HepG2 (cell line): ENCODE measurements at regions not wholly inside any gene's neighbourhood (a gene's known extent, or its start where the extent isn't known, plus 50 kb on each side); places are given as distances from the start of the nearest gene placed in this dataset.

ENCODE experiments used
- ATAC-seq: fragments of 200-7000 bp; cut with Tn5 transposase; 3 replicates; pipeline ENCODE4 v1.9.1; 2020; ENCODE audit warnings: mild to moderate bottlenecking, moderate library complexity
- BruUV-seq: library from RNA; stranded (reverse); fragments of 400-500 nt; replicated peaks from 2 replicates; lab custom pipeline; 2021; lab: Mats Ljungman, UMichigan
- CTCF ChIA-PET: fragments of 300-600 bp; formaldehyde crosslinking; extraction: SDS; loops from one replicate; lab custom pipeline; 2021; ENCODE audit warnings: low total read pairs, inconsistent platforms, low intra/inter-chr PET ratio; lab: Yijun Ruan, JAX
- POLR2A ChIA-PET: fragments of 350-600 bp; sonication (Branson Sonifier 250); formaldehyde crosslinking; loops from one replicate; lab custom pipeline; 2020; ENCODE audit warnings: antibody characterized with exemption, inconsistent platforms; lab: Yijun Ruan, JAX
- DNase-seq: peaks from one replicate; pipeline ENCODE4 v3.0.0-alpha.2; 2015; ENCODE audit warnings: low spot score
- FAIRE-seq: peaks from 3 replicates; lab custom pipeline; 2011; peaks lifted over from hg19 to GRCh38; lab: Jason Lieb, UNC
- H2AFZ ChIP-seq: one replicate; pipeline ENCODE4 v1.6.1; 2011; ENCODE audit warnings: low read length, inconsistent platforms
- H3K27ac ChIP-seq: fragments of 300-600 bp; 3 replicates; pipeline ENCODE4 v1.8.0; 2011; ENCODE audit warnings: mixed run types, mild to moderate bottlenecking, mixed read lengths, low read length, inconsistent platforms; ENCODE audit not compliant: insufficient read depth; ENCODE audit errors: extremely low read length
- H3K27me3 ChIP-seq, 2 experiments: fragments of 200-600 bp in 1 of 2; 2 replicates in 1 of 2; 3 replicates in 1 of 2; pipeline versions ENCODE4 v1.6.0 to v1.8.0; 2011; ENCODE audit warnings: low read length in 2 of 2, mild to moderate bottlenecking in 2 of 2, moderate library complexity in 2 of 2, inconsistent platforms in 1 of 2; ENCODE audit not compliant: insufficient read depth in 2 of 2, control insufficient read depth in 1 of 2
- H3K36me3 ChIP-seq, 2 experiments: fragments of 200-600 bp in 1 of 2; replicated peaks in 1 of 2; 2 replicates in 1 of 2; 3 replicates in 1 of 2; pipeline versions ENCODE4 v1.5.1 to v1.8.0; 2011; ENCODE audit warnings: low read length in 2 of 2, inconsistent platforms in 1 of 2; ENCODE audit not compliant: insufficient read depth in 2 of 2, control insufficient read depth in 1 of 2
- H3K4me1 ChIP-seq: 2 replicates; pipeline ENCODE4 v1.5.1; 2012; ENCODE audit warnings: low read length, inconsistent platforms; ENCODE audit not compliant: insufficient read depth
- H3K4me2 ChIP-seq: 2 replicates; pipeline ENCODE4 v1.6.0; 2011; ENCODE audit warnings: low read depth, low read length, inconsistent platforms
- H3K4me3 ChIP-seq, 3 experiments: fragments of 200-600 bp in 1 of 3; sonication (generic), shearing (Covaris generic) in 1 of 3; replicated peaks in 1 of 3; 2 replicates each; pipeline ENCODE4 v1.5.1; 2011 to 2016; ENCODE audit warnings: low read length in 3 of 3, inconsistent platforms in 2 of 3, low read depth in 2 of 3, mild to moderate bottlenecking in 2 of 3, control low read depth in 1 of 3, mixed read lengths in 1 of 3; ENCODE audit not compliant: insufficient read depth in 1 of 3
- H3K79me2 ChIP-seq: one replicate; pipeline ENCODE4 v1.6.1; 2011; ENCODE audit warnings: low read length, inconsistent platforms; ENCODE audit not compliant: insufficient read depth
- H3K9ac ChIP-seq: 2 replicates; pipeline ENCODE4 v1.6.0; 2011; ENCODE audit warnings: mild to moderate bottlenecking, low read depth, low read length, inconsistent platforms; ENCODE audit not compliant: insufficient read depth
- H3K9me3 ChIP-seq: 2 replicates; pipeline ENCODE4 v1.5.1; 2012; ENCODE audit warnings: mild to moderate bottlenecking, low read length
- H4K20me1 ChIP-seq: 2 replicates; pipeline ENCODE4 v1.6.0; 2011; ENCODE audit warnings: inconsistent platforms, mild to moderate bottlenecking, low read length, moderate library complexity; ENCODE audit not compliant: insufficient read depth
- E2F2 ChIP-seq: sonication (generic); formaldehyde crosslinking; IDR thresholded peaks from 2 replicates; pipeline ENCODE4 v1.4.0; 2020; ENCODE audit warnings: missing genetic modification reagents, borderline replicate concordance
- HNRNPLL ChIP-seq: fragments of 200-400 bp; formaldehyde crosslinking; IDR thresholded peaks from 2 replicates; pipeline ENCODE4 v1.6.1; 2017; ENCODE audit warnings: mild to moderate bottlenecking, low read depth, low read length; ENCODE audit not compliant: poor library complexity, severe bottlenecking
- HOMEZ ChIP-seq: IDR thresholded peaks from 2 replicates; pipeline ENCODE4 v1.6.1; 2016; ENCODE audit warnings: low read depth
- ISX ChIP-seq: sonication (generic); formaldehyde crosslinking; conservative IDR thresholded peaks from 2 replicates; pipeline ENCODE4 v1.5.0; 2020; ENCODE audit warnings: missing genetic modification reagents
- MAFF ChIP-seq: IDR thresholded peaks from 2 replicates; pipeline ENCODE4 v1.6.1; 2011; ENCODE audit warnings: low read depth, low read length, improper control_type of control experiment
- ZNF143 ChIP-seq: sonication (generic); formaldehyde crosslinking; IDR thresholded peaks from 2 replicates; pipeline ENCODE4 v1.4.0; 2020; ENCODE audit warnings: missing genetic modification reagents
- ZNF451 ChIP-seq: sonication (generic); formaldehyde crosslinking; IDR thresholded peaks from 2 replicates; pipeline ENCODE4 v1.5.0; 2020; ENCODE audit warnings: mild to moderate bottlenecking, missing genetic modification reagents
- ZSCAN5A ChIP-seq: sonication (generic); formaldehyde crosslinking; IDR thresholded peaks from 2 replicates; pipeline ENCODE4 v1.8.0; 2022; ENCODE audit warnings: mild to moderate bottlenecking, missing genetic modification reagents, borderline replicate concordance
- WGBS: methylation state at CpG from one replicate; pipeline ENCODE4 v1.1.6; 2017; ENCODE audit warnings: low lambda C conversion rate; 5-methylcytosine and 5-hydroxymethylcytosine counted together
- in situ Hi-C: cut with HindIII; loops from 2 replicates; pipeline ENCODE4 v1.10.0; 2017; ENCODE audit warnings: low pct_unique_long_range_greater_than_20kb; ENCODE audit not compliant: extremely low pct_ligation_motif_present
- intact Hi-C: fragments of 100-400 bp; cut with micrococcal nuclease; formaldehyde crosslinking; loops from one replicate; pipeline ENCODE4 v1.10.0; 2022; ENCODE audit not compliant: unreplicated experiment

- FAIRE-seq = no peak
- no TSS peak for BruUV-seq
Measured at GRCh38 chr3:56927855-56928254, 126.1 kb upstream of the ARHGEF3 start.

More at GRCh38 chr3:56927855-56928254, 126.1 kb upstream of the ARHGEF3 start:
- no peak for ATAC-seq
- no peaks in the 10 kb centered on the region for H3K27me3 ChIP-seq
- in situ Hi-C loops (no loop called here), intact Hi-C loops (no loop called here)
- no peak for TF ChIP-seq ZNF143 (CRISPR knock-in tag)
- TF ChIP-seq ZSCAN5A (CRISPR knock-in tag) = no peak
- TF ChIP-seq HNRNPLL = no peak
- no peak for TF ChIP-seq HOMEZ (CRISPR knock-in tag)
- TF ChIP-seq ZNF451 = no peak
- TF ChIP-seq E2F2 (CRISPR knock-in tag) = no peak
- TF ChIP-seq MAFF = no peak
- TF ChIP-seq ISX = no peak
- TF ChIP-seq, all 625 proteins: peak for 0
- no peaks in the 10 kb centered on the region for H3K9me3 ChIP-seq
- H3K36me3 ChIP-seq = no peaks in the 10 kb centered on the region
- H3K4me2 ChIP-seq = no peak overlapping the region
- H2AFZ ChIP-seq = no peak overlapping the region
- H3K79me2 ChIP-seq = no peaks in the 10 kb centered on the region
- ChIA-PET CTCF (no interaction called here), POLR2A (no interaction called here)
- H3K27ac ChIP-seq = no peak overlapping the region
- 100% methylated on average over 2 of the region's 2 CpGs for WGBS
- no peaks in the 10 kb centered on the region for H4K20me1 ChIP-seq
- DNase-seq = no peak
- peaks cover 19% of the 10 kb centered on the region for H3K4me1 ChIP-seq
- H3K4me3 ChIP-seq = no peak overlapping the region
- no peak overlapping the region for H3K9ac ChIP-seq
